ENCODE measurements at regions not wholly inside any gene's neighbourhood (a gene's known extent, or its start where the extent isn't known, plus 50 kb on each side); places are given as distances from the start of the nearest gene placed in this dataset.
"Not testable (repeated sequence)": the region's sequence is repeated elsewhere in the genome, so short reads cannot be mapped to it uniquely, and the experiment has no call there.

- not testable (repeated sequence) for H3K4me1 ChIP-seq (ENCODE audit: control insufficient read depth in 3 of 3, insufficient read depth in 2 of 3, low read depth in 1 of 3, low read length in 2 of 3); FAIRE-seq
- no CpG with 5 or more reads among the region's 13 CpGs for WGBS, 3 donors
Observed at GRCh38 chrX:3837211-3837610, 123.8 kb upstream of the PRKX start.

GRCh38 chrX:3833761-3834542 is 120.5 kb upstream of the PRKX start:
- not testable (repeated sequence) for H3K27me3 ChIP-seq (ENCODE audit: control insufficient read depth in 3 of 3, insufficient read depth in 3 of 3, low read length in 3 of 3); H3K36me3 ChIP-seq (ENCODE audit: control insufficient read depth in 3 of 3, insufficient read depth in 2 of 3, low read depth in 1 of 3, low read length in 3 of 3); H3K4me3 ChIP-seq (ENCODE audit: low read depth in 1 of 3, low read length in 3 of 3); H3K9me3 ChIP-seq (ENCODE audit: control insufficient read depth in 2 of 2, insufficient read depth in 1 of 2, low read depth in 1 of 2, low read length in 1 of 2); H3K27ac ChIP-seq (ENCODE audit: low read depth in 1 of 3, low read length in 2 of 3); DNase-seq; H3K4me1 ChIP-seq (ENCODE audit: control insufficient read depth in 3 of 3, insufficient read depth in 2 of 3, low read depth in 1 of 3, low read length in 2 of 3)
- WGBS, 3 donors: no CpG with 5 or more reads among the region's 11 CpGs
- peak; percentile 65 for FAIRE-seq

More at GRCh38 chrX:3837211-3837610, 123.8 kb upstream of the PRKX start:
- H3K36me3 ChIP-seq (ENCODE audit: control insufficient read depth in 3 of 3, insufficient read depth in 2 of 3, low read depth in 1 of 3, low read length in 3 of 3); DNase-seq; H3K27ac ChIP-seq (ENCODE audit: low read depth in 1 of 3, low read length in 2 of 3); H3K4me3 ChIP-seq (ENCODE audit: low read depth in 1 of 3, low read length in 3 of 3); H3K9me3 ChIP-seq (ENCODE audit: control insufficient read depth in 2 of 2, insufficient read depth in 1 of 2, low read depth in 1 of 2, low read length in 1 of 2); H3K27me3 ChIP-seq (ENCODE audit: control insufficient read depth in 3 of 3, insufficient read depth in 3 of 3, low read length in 3 of 3): not testable (repeated sequence)

GRCh38 chrX:3830020-3830419 is 116.6 kb upstream of the PRKX start:
- H3K9me3 ChIP-seq (ENCODE audit: control insufficient read depth in 2 of 2, insufficient read depth in 1 of 2, low read depth in 1 of 2, low read length in 1 of 2); H3K27ac ChIP-seq (ENCODE audit: low read depth in 1 of 3, low read length in 2 of 3); H3K36me3 ChIP-seq (ENCODE audit: control insufficient read depth in 3 of 3, insufficient read depth in 2 of 3, low read depth in 1 of 3, low read length in 3 of 3); H3K27me3 ChIP-seq (ENCODE audit: control insufficient read depth in 3 of 3, insufficient read depth in 3 of 3, low read length in 3 of 3); H3K4me3 ChIP-seq (ENCODE audit: low read depth in 1 of 3, low read length in 3 of 3); H3K4me1 ChIP-seq (ENCODE audit: control insufficient read depth in 3 of 3, insufficient read depth in 2 of 3, low read depth in 1 of 3, low read length in 2 of 3); FAIRE-seq; DNase-seq: not testable (repeated sequence)
- WGBS, 3 donors: 93 to 94% methylated on average over 5 of the region's 9 CpGs; no CpG with 5 or more reads in 1 of the 3 donors

- H3K4me3 ChIP-seq (ENCODE audit: low read depth in 1 of 3, low read length in 3 of 3); FAIRE-seq; H3K27me3 ChIP-seq (ENCODE audit: control insufficient read depth in 3 of 3, insufficient read depth in 3 of 3, low read length in 3 of 3); DNase-seq; H3K9me3 ChIP-seq (ENCODE audit: control insufficient read depth in 2 of 2, insufficient read depth in 1 of 2, low read depth in 1 of 2, low read length in 1 of 2); H3K36me3 ChIP-seq (ENCODE audit: control insufficient read depth in 3 of 3, insufficient read depth in 2 of 3, low read depth in 1 of 3, low read length in 3 of 3); H3K4me1 ChIP-seq (ENCODE audit: control insufficient read depth in 3 of 3, insufficient read depth in 2 of 3, low read depth in 1 of 3, low read length in 2 of 3); H3K27ac ChIP-seq (ENCODE audit: low read depth in 1 of 3, low read length in 2 of 3): not testable (repeated sequence)
- WGBS, 3 donors: 60 to 81% (median 79%) methylated on average over 5 to 9 of the region's 12 CpGs
Observed at GRCh38 chrX:3829041-3829531, 115.6 kb upstream of the PRKX start.

- not testable (repeated sequence) for H3K27me3 ChIP-seq (ENCODE audit: control insufficient read depth in 3 of 3, insufficient read depth in 3 of 3, low read length in 3 of 3); FAIRE-seq; DNase-seq; H3K27ac ChIP-seq (ENCODE audit: low read depth in 1 of 3, low read length in 2 of 3); H3K4me3 ChIP-seq (ENCODE audit: low read depth in 1 of 3, low read length in 3 of 3); H3K4me1 ChIP-seq (ENCODE audit: control insufficient read depth in 3 of 3, insufficient read depth in 2 of 3, low read depth in 1 of 3, low read length in 2 of 3); H3K9me3 ChIP-seq (ENCODE audit: control insufficient read depth in 2 of 2, insufficient read depth in 1 of 2, low read depth in 1 of 2, low read length in 1 of 2); H3K36me3 ChIP-seq (ENCODE audit: control insufficient read depth in 3 of 3, insufficient read depth in 2 of 3, low read depth in 1 of 3, low read length in 3 of 3)
- 83 to 90% (median 86%) methylated on average over 17 to 18 of the region's 20 CpGs for WGBS, 3 donors
Observed at GRCh38 chrX:3828378-3829040, 115.1 kb upstream of the PRKX start.

GRCh38 chrX:3824008-3824407 is 110.6 kb upstream of the PRKX start:
- WGBS, 3 donors: no CpG with 5 or more reads among the region's 5 CpGs
- DNase-seq; H3K9me3 ChIP-seq (ENCODE audit: control insufficient read depth in 2 of 2, insufficient read depth in 1 of 2, low read depth in 1 of 2, low read length in 1 of 2); H3K36me3 ChIP-seq (ENCODE audit: control insufficient read depth in 3 of 3, insufficient read depth in 2 of 3, low read depth in 1 of 3, low read length in 3 of 3); H3K27me3 ChIP-seq (ENCODE audit: control insufficient read depth in 3 of 3, insufficient read depth in 3 of 3, low read length in 3 of 3); H3K4me3 ChIP-seq (ENCODE audit: low read depth in 1 of 3, low read length in 3 of 3); FAIRE-seq; H3K27ac ChIP-seq (ENCODE audit: low read depth in 1 of 3, low read length in 2 of 3); H3K4me1 ChIP-seq (ENCODE audit: control insufficient read depth in 3 of 3, insufficient read depth in 2 of 3, low read depth in 1 of 3, low read length in 2 of 3): not testable (repeated sequence)

- Histone ChIP-seq H3K27ac (ENCODE audit: low read depth in 1 of 3, low read length in 2 of 3) (peak overlapping the region in 1 of 3 donors; percentile 28), H3K9me3 (ENCODE audit: control insufficient read depth in 2 of 2, insufficient read depth in 1 of 2, low read depth in 1 of 2, low read length in 1 of 2) (no peaks in the 10 kb centered on the region), H3K27me3 (ENCODE audit: control insufficient read depth in 3 of 3, insufficient read depth in 3 of 3, low read length in 3 of 3) (no peaks in the 10 kb centered on the region), H3K36me3 (ENCODE audit: control insufficient read depth in 3 of 3, insufficient read depth in 2 of 3, low read depth in 1 of 3, low read length in 3 of 3) (peaks cover 0 to 11% (median 0%) of the 10 kb centered on the region in 3 donors), H3K4me3 (ENCODE audit: low read depth in 1 of 3, low read length in 3 of 3) (no peak overlapping the region), H3K4me1 (ENCODE audit: control insufficient read depth in 3 of 3, insufficient read depth in 2 of 3, low read depth in 1 of 3, low read length in 2 of 3) (peaks cover 0 to 4% (median 0%) of the 10 kb centered on the region in 3 donors)
- no peak for FAIRE-seq
- peak in 1 of 2 donors; percentile 8 for DNase-seq
- WGBS, 3 donors: 73 to 90% (median 80%) methylated on average over 4 of the region's 4 CpGs
Observed at GRCh38 chrX:3820167-3820566, 106.7 kb upstream of the PRKX start.

- H3K27me3 ChIP-seq (ENCODE audit: control insufficient read depth in 3 of 3, insufficient read depth in 3 of 3, low read length in 3 of 3); H3K4me1 ChIP-seq (ENCODE audit: control insufficient read depth in 3 of 3, insufficient read depth in 2 of 3, low read depth in 1 of 3, low read length in 2 of 3); DNase-seq; H3K9me3 ChIP-seq (ENCODE audit: control insufficient read depth in 2 of 2, insufficient read depth in 1 of 2, low read depth in 1 of 2, low read length in 1 of 2); H3K4me3 ChIP-seq (ENCODE audit: low read depth in 1 of 3, low read length in 3 of 3); FAIRE-seq: not testable (repeated sequence)
- 74 to 90% (median 83%) methylated on average over 5 of the region's 5 CpGs for WGBS, 3 donors
- H3K27ac ChIP-seq (ENCODE audit: low read depth in 1 of 3, low read length in 2 of 3): peak overlapping the region in 1 of 3 donors; percentile 98
- peaks cover 0 to 11% (median 0%) of the 10 kb centered on the region in 3 donors for H3K36me3 ChIP-seq (ENCODE audit: control insufficient read depth in 3 of 3, insufficient read depth in 2 of 3, low read depth in 1 of 3, low read length in 3 of 3)
Observed at GRCh38 chrX:3817480-3817879, 104.0 kb upstream of the PRKX start.

Measured in small intestine (tissue), 7 donors.